ENCODE measurements at regions not wholly inside any gene's neighbourhood (a gene's known extent, or its start where the extent isn't known, plus 50 kb on each side); places are given as distances from the start of the nearest gene placed in this dataset.

DNA sequence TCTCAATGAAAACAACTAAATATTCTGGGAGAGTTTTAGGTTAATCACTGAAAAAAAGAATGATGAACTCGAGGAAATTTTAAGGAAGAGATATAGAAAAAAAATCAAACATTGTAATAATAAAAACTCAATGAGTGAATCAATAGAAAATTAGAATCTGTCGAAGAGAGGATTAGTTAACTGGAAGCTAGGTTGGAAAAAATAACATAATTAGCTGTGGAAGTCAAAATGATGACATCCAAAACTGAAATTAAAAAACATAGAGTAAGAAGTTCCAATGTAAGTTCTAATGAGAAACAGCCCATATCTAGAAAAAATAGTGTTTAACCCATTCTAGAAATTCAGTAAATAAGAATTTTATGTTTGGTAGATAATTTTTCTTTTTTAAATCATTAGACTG, 299.3 kb upstream of the RARB start:
- Histone ChIP-seq H3K27me3 (ENCODE audit: insufficient read depth, low read length) (no peaks in the 10 kb centered on the region), H3K27ac (ENCODE audit: low read length) (no peak overlapping the region), H3K4me1 (ENCODE audit: insufficient read depth, low read length) (no peaks in the 10 kb centered on the region), H3K9ac (ENCODE audit: low read depth, low read length) (no peak overlapping the region), H3K9me3 (ENCODE audit: insufficient read depth, low read depth, low read length) (peaks cover 11% of the 10 kb centered on the region; the same call in 1 of the 2 replicates), H3K4me3 (ENCODE audit: low read length) (no peak overlapping the region), H3K36me3 (ENCODE audit: insufficient read depth, low read depth, low read length) (no peaks in the 10 kb centered on the region)

DNA sequence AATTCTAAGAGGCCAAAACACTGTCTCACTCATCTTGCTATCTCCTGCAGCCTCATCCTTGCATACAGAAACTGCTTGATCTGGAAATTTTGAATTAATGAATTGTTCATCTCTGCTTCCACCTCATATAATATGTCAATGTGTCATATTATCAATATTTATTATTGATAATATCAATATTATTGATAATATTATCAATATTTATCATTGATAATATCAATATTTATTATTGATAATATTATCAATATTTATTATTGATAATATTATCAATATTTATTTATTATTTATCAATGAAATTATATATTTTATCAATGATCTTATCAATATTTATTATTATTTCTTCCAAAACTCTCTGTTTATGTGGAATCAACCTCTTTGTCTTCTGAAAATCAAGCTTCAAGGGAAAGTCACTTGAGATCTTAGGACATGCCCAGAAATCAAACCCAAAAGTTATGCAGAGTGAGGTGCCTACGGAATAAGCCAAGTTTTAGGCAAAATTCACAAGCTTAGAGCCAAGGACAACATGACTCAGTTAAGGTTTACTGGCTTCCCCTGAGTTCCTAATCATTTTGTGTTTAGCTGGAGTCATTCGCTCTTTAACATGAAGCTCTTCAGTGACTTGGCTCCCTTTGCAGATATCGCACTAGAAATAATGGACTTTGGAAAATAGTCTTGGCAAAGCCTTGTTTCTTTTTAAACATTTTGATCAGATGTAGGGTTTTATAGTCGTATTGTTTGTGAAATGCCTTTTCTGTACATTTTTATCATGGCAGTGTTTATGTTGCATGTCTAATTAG, 297.1 kb upstream of the RARB start:
- H3K9me3 ChIP-seq (ENCODE audit: insufficient read depth, low read depth, low read length), result peaks cover 11% of the 10 kb centered on the region; the same call in 1 of the 2 replicates
- H3K4me3 ChIP-seq (ENCODE audit: low read length), result no peak overlapping the region
- H3K27me3 ChIP-seq (ENCODE audit: insufficient read depth, low read length), result no peaks in the 10 kb centered on the region
- H3K36me3 ChIP-seq (ENCODE audit: insufficient read depth, low read depth, low read length), result no peaks in the 10 kb centered on the region
- no peak overlapping the region for H3K27ac ChIP-seq (ENCODE audit: low read length)
- no peaks in the 10 kb centered on the region for H3K4me1 ChIP-seq (ENCODE audit: insufficient read depth, low read length)
- no peak overlapping the region for H3K9ac ChIP-seq (ENCODE audit: low read depth, low read length)

DNA sequence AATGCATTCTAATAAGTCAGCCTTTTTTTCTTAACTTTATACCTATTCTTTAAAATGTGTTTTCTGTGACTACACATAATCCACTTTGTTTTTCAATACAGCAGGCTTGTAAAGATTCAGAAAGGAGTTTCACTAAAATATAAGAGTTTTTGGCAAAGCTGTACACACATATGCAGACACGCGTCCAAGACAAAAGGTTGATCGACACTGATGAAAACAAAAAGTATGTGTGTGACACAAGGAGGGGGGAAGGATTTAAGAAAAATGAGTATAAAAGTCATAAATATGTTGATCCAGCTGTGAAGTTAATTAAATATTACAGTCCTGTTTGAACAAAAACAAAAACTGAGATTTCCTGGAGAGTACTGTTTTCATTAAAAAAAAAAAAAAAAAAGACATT, 294.5 kb upstream of the RARB start:
- no peak overlapping the region for H3K9ac ChIP-seq (ENCODE audit: low read depth, low read length)
- no peaks in the 10 kb centered on the region for H3K27me3 ChIP-seq (ENCODE audit: insufficient read depth, low read length)
- H3K36me3 ChIP-seq (ENCODE audit: insufficient read depth, low read depth, low read length), result no peaks in the 10 kb centered on the region
- no peak overlapping the region for H3K4me3 ChIP-seq (ENCODE audit: low read length)
- no peak overlapping the region for H3K27ac ChIP-seq (ENCODE audit: low read length)
- H3K4me1 ChIP-seq (ENCODE audit: insufficient read depth, low read length), result peaks cover 4% of the 10 kb centered on the region; the same call in 1 of the 2 replicates
- peaks cover 9% of the 10 kb centered on the region; the same call in 1 of the 2 replicates for H3K9me3 ChIP-seq (ENCODE audit: insufficient read depth, low read depth, low read length)

DNA sequence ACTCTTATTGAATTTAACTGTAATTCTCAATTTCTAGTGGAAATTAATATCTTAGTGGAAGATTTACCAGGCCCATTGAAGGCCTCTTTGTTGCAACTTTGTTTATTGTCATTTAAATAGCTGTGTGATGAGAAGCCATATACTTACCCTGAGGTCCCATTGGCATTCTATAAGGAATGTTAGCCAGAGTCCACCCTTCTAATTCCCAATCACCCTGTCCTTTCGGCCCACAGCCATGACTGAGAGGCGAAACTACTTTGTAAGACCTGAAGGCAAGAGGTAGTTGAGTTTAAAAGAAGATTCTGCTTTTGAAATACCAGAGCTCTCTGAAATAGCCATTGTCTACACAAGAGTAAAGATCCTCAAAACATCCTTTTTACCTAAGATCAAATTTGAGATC, 290.5 kb upstream of the RARB start:
- H3K9me3 ChIP-seq (ENCODE audit: insufficient read depth, low read depth, low read length), result no peaks in the 10 kb centered on the region
- no peak overlapping the region for H3K9ac ChIP-seq (ENCODE audit: low read depth, low read length)
- no peak overlapping the region for H3K4me3 ChIP-seq (ENCODE audit: low read length)
- peaks cover 4% of the 10 kb centered on the region for H3K4me1 ChIP-seq (ENCODE audit: insufficient read depth, low read length)
- H3K36me3 ChIP-seq (ENCODE audit: insufficient read depth, low read depth, low read length), result no peaks in the 10 kb centered on the region
- no peak overlapping the region for H3K27ac ChIP-seq (ENCODE audit: low read length)
- no peaks in the 10 kb centered on the region for H3K27me3 ChIP-seq (ENCODE audit: insufficient read depth, low read length)

DNA sequence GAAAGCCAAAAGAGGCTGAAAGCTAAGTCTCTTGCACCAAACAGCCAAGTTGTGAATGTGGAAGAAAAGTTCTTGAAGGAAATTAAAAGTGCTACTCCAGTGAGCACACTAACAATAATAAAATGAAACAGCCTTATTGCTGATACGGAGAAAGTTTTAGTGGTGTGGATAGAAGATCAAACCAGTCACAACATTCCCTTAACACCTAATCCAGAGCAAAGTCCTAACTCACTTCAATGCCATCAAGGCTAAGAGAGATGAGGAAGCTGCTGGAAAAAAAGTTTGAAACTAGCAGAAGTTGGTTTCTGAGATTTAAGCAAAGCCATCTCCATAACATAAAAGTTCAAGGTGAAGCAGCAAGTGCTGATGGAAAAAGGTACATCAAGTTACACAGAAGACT, 288.8 kb upstream of the RARB start:
- Histone ChIP-seq H3K4me3 (ENCODE audit: low read length) (no peak overlapping the region), H3K9me3 (ENCODE audit: insufficient read depth, low read depth, low read length) (no peaks in the 10 kb centered on the region), H3K9ac (ENCODE audit: low read depth, low read length) (no peak overlapping the region), H3K4me1 (ENCODE audit: insufficient read depth, low read length) (peaks cover 9% of the 10 kb centered on the region), H3K36me3 (ENCODE audit: insufficient read depth, low read depth, low read length) (no peaks in the 10 kb centered on the region), H3K27me3 (ENCODE audit: insufficient read depth, low read length) (no peaks in the 10 kb centered on the region), H3K27ac (ENCODE audit: low read length) (no peak overlapping the region)

DNA sequence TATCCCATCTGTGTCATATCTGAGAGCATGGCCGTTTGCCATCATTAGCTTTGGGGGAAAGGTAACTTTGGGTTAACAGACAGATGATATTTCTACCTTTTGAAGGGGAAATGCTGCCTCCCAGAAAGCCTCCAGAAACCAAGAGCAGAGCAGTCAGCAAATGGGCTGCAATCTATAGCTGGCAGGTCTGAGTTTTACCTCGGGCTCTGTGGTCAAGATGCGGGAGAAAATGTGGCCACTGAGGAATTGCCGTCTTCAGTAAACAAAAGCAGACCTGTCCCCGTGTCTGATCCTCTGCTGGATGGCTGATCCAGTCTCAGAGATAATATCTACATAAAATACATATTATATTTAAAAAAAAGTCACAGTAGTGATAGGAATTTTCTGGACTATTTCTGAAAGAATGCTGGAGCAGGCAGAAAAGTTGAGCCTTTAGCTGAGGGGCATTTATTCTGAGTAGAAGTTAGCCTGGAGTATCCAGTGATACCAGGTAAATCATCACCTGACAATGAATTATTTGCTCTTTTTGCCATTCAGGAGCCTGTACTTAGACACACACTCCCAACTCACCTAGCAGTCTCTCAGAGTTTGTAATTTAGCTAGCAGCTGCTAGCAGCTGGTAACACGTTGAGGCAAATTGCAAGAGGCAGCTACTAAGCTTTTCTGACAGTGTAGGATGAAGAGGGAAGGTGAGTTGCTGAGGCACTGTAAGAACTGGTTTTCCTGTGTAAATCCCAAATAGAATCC, 285.3 kb upstream of the RARB start:
- Histone ChIP-seq H3K27ac (ENCODE audit: low read length) (no peak overlapping the region), H3K4me1 (ENCODE audit: insufficient read depth, low read length) (peaks cover 5% of the 10 kb centered on the region; the same call in 1 of the 2 replicates), H3K36me3 (ENCODE audit: insufficient read depth, low read depth, low read length) (no peaks in the 10 kb centered on the region), H3K4me3 (ENCODE audit: low read length) (no peak overlapping the region), H3K9ac (ENCODE audit: low read depth, low read length) (no peak overlapping the region), H3K9me3 (ENCODE audit: insufficient read depth, low read depth, low read length) (no peaks in the 10 kb centered on the region), H3K27me3 (ENCODE audit: insufficient read depth, low read length) (no peaks in the 10 kb centered on the region)

DNA sequence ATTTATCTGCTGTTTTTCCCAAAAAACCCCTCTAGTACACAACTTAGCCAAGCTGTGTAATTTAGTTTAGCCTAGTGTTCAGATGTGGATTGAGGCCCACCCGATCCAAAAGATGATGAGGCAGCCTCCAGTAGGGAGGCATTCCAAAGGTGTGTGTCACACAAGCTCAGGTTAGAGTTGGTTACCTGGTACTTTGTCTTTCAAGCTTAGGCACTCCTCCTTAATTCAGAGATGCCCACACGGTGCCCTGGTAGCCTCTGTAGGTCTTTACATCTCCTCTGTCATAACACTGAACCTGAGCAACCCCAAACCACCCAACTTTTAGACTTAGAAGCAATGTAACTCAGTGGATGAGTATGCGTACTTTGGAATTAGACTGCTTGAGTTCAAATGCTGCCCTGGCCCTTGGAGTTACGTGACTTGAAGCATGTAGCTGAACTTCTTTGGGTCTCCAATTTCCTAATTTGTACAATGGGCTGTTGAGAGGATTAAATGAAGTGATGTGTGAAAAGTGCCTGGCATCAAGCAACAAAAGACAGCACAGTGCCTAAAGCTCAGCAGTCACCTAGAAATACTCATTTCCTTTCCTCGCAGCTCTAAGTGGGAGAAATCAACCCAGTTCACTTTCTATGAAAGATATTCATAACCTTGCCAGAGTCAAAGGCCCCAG, 284.6 kb upstream of the RARB start:
- no peak overlapping the region for H3K4me3 ChIP-seq (ENCODE audit: low read length)
- H3K27me3 ChIP-seq (ENCODE audit: insufficient read depth, low read length), result no peaks in the 10 kb centered on the region
- no peaks in the 10 kb centered on the region for H3K9me3 ChIP-seq (ENCODE audit: insufficient read depth, low read depth, low read length)
- H3K36me3 ChIP-seq (ENCODE audit: insufficient read depth, low read depth, low read length), result no peaks in the 10 kb centered on the region
- H3K4me1 ChIP-seq (ENCODE audit: insufficient read depth, low read length), result peaks cover 5% of the 10 kb centered on the region; the same call in 1 of the 2 replicates
- no peak overlapping the region for H3K27ac ChIP-seq (ENCODE audit: low read length)
- H3K9ac ChIP-seq (ENCODE audit: low read depth, low read length), result no peak overlapping the region

DNA sequence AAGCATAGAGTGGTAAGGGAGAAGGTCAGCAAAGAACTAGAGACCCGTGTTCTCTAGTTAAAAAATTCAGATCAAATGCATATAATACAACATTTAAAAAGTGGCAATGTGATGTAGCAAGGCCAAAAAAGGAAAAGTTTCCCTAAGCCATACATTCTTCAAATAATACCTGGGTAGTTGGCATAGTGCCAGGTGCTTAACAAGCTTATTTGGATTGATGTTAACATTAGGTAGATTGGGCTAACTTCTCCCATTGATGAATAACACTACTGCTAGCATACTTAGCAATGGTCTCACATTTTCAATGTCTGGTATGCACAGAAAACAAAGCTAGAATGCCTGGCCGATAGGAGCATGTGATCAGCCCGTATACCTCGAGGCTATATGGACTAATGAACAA, 283.6 kb upstream of the RARB start:
- Histone ChIP-seq H3K4me1 (ENCODE audit: insufficient read depth, low read length) (peaks cover 5% of the 10 kb centered on the region; the same call in 1 of the 2 replicates), H3K9me3 (ENCODE audit: insufficient read depth, low read depth, low read length) (no peaks in the 10 kb centered on the region), H3K9ac (ENCODE audit: low read depth, low read length) (no peak overlapping the region), H3K27me3 (ENCODE audit: insufficient read depth, low read length) (no peaks in the 10 kb centered on the region), H3K36me3 (ENCODE audit: insufficient read depth, low read depth, low read length) (no peaks in the 10 kb centered on the region), H3K4me3 (ENCODE audit: low read length) (no peak overlapping the region), H3K27ac (ENCODE audit: low read length) (no peak overlapping the region)

DNA sequence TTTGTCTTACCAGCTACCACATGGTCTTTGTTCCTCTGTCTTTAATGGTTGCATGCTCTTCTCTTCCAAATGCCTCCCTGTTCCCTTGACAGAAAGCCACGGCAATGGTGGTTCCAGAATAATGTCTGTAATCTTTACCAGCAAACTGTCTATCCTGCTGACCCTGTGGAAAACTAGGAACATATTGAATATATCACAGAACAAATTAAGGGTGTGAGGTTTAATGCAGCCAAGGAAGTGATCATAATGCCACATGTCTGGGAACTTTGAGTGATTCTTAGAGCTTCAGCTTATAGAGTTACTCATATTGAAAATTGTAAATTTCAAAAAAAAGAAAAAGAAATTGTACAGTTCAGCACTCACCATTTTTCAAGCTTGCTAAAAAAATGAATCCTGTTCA, 282.9 kb upstream of the RARB start:
- Histone ChIP-seq H3K27me3 (ENCODE audit: insufficient read depth, low read length) (no peaks in the 10 kb centered on the region), H3K4me3 (ENCODE audit: low read length) (no peak overlapping the region), H3K9ac (ENCODE audit: low read depth, low read length) (no peak overlapping the region), H3K4me1 (ENCODE audit: insufficient read depth, low read length) (peaks cover 5% of the 10 kb centered on the region; the same call in 1 of the 2 replicates), H3K9me3 (ENCODE audit: insufficient read depth, low read depth, low read length) (no peaks in the 10 kb centered on the region), H3K27ac (ENCODE audit: low read length) (no peak overlapping the region), H3K36me3 (ENCODE audit: insufficient read depth, low read depth, low read length) (no peaks in the 10 kb centered on the region)

DNA sequence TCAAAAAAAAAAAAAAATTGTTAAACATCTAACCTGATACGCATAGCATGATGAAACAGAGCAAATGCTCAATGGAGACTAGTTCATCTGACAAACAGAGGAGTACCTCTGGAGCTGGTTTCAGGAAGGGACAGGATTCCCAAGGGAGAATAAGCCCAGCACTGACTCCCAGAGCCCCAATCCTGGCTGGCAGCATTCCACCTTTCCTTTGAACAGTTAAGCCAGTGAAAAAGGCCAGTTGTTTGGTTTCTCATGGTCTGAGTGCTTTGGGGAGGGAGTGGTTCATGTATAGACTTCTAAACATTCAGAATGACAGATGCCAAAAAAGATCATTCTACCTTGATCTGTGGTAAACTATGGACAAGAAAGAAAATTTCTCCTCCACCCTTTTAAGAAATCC, 277.9 kb upstream of the RARB start:
- no peaks in the 10 kb centered on the region for H3K36me3 ChIP-seq (ENCODE audit: insufficient read depth, low read depth, low read length)
- H3K27me3 ChIP-seq (ENCODE audit: insufficient read depth, low read length), result no peaks in the 10 kb centered on the region
- no peak overlapping the region for H3K4me3 ChIP-seq (ENCODE audit: low read length)

DNA sequence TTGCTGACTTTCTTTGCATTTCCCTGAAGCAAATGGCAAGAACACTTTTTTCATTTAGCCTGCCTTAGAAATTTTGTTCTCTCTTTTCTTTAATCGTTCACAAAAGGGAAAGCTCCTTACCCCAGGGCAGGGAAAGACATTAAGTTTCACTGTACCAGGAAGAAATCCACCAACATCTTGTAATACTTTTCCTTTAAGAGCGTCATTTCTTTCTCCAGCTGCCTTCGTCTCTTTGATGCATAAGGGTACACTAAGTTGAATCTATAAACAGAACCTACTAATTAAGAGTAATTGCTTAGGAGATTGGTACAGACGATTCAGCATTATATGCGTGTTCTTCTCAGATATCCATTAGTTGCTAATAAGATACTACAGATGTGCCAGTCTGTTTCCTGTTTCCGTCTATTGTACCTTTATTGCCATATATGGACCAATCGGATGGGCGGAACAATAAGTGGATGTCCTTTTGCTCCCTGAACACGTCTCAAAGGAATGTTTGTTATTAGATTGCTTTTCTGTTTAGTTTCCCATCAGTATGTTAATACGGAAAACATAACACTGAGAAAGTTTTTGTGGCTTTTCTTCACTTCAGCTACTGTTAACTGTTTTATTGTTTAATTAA, 276.7 kb upstream of the RARB start:
- Histone ChIP-seq H3K9me3 (ENCODE audit: insufficient read depth, low read depth, low read length) (no peaks in the 10 kb centered on the region), H3K4me1 (ENCODE audit: insufficient read depth, low read length) (peaks cover 25% of the 10 kb centered on the region), H3K27ac (ENCODE audit: low read length) (no peak overlapping the region), H3K27me3 (ENCODE audit: insufficient read depth, low read length) (no peaks in the 10 kb centered on the region), H3K4me3 (ENCODE audit: low read length) (no peak overlapping the region), H3K9ac (ENCODE audit: low read depth, low read length) (no peak overlapping the region), H3K36me3 (ENCODE audit: insufficient read depth, low read depth, low read length) (no peaks in the 10 kb centered on the region)

More for the DNA sequence above, 277.9 kb upstream of the RARB start:
- no peak overlapping the region for H3K9ac ChIP-seq (ENCODE audit: low read depth, low read length)
- H3K9me3 ChIP-seq (ENCODE audit: insufficient read depth, low read depth, low read length), result no peaks in the 10 kb centered on the region
- peaks cover 20% of the 10 kb centered on the region for H3K4me1 ChIP-seq (ENCODE audit: insufficient read depth, low read length)
- no peak overlapping the region for H3K27ac ChIP-seq (ENCODE audit: low read length)
